NCI-H526 treated with DMSO at 0.1 percent for 48 hours (cell line): ENCODE measurements at regions not wholly inside any gene's neighbourhood (a gene's known extent, or its start where the extent isn't known, plus 50 kb on each side); places are given as distances from the start of the nearest gene placed in this dataset.

Source experiments
- DNase-seq: peaks from one replicate; lab custom pipeline; 2025; lab: John Stamatoyannopoulos, UW

DNA sequence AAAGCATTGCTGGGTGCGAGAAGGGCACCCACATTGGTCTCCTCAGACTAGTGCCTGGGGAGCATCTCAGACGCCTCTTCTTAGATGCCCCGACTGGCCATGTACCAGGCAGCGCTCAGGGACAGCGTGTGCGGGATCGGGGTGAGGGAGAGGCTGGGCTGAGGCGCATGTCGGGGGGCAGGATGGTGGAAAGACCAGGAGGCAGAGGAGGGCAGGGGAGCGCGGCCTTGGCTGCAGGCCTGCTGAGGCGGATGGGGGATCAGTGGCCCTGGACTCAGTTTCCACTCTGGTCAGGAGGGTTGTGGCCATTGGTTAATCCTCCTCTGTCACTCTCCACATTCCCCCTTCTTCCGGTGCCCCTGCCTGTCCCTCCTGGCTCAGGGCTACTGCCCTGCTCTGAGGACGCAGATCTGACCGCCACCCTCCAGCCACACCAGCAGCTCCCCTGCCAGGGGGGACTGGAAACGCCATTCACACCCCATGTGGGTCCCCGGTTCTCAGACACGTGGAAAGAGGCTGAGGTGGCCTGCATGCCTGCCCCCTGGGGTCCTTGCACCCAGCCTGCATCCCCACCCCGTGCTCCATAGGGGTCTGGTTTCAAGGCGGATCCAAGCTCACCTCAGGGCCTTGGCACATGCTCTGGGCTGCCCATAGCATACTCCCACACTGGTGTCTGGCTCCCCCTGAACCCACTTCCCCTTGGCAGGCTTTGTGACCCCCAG, 105.9 kb downstream of the CPZ start:
- no peak for DNase-seq

DNA sequence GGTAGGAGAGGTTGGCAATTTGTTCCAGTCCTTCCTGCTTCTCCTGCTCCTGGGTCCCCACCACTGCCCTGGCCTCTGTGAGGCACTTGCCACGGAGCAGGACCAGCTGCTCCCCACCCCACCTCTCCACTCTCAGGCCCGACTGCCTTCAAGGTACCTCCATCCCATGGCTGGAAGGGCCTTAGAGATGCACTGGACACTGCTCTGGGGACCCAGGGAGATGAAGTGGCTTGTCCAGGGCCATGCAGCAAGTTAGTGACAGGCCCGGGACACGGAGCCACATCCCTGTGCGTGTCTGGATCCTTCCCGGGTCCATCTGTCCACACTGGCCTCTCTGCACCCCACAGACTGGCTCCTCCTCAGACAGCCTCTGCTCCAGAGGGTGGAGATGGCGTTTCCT, 105.3 kb downstream of the CPZ start:
- no peak for DNase-seq

- DNase-seq = no peak
Observed at GRCh38 chr4:8696369-8697127, 104.0 kb downstream of the CPZ start.

GRCh38 chr4:8695237-8696219, 103.0 kb downstream of the CPZ start:
- no peak for DNase-seq

- no peak for DNase-seq
Observed at GRCh38 chr4:8694651-8695151, 102.1 kb downstream of the CPZ start.

DNA sequence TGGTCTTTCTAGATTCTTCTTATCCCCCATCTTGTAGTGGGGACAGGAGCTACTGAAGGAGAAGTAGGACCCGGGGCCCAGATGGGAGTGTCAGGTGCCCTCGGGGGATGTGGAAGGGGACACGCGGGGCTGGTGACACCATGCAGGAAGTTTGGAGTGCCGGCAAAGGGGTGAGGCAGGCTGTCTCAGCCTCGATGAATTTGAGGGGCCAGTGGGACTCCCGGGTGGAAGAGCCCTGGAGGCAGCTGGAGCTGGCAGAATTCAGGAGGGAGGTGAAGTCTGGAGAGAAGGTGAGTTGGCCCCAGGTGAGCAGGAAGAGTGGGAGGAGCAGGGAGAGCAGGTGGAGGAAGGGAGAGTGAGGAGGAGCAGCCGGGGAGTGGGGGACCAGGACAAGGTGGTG, 101.7 kb downstream of the CPZ start:
- no peak for DNase-seq

- DNase-seq = no peak
Observed at GRCh38 chr4:8691151-8691775, 98.7 kb downstream of the CPZ start.

DNA sequence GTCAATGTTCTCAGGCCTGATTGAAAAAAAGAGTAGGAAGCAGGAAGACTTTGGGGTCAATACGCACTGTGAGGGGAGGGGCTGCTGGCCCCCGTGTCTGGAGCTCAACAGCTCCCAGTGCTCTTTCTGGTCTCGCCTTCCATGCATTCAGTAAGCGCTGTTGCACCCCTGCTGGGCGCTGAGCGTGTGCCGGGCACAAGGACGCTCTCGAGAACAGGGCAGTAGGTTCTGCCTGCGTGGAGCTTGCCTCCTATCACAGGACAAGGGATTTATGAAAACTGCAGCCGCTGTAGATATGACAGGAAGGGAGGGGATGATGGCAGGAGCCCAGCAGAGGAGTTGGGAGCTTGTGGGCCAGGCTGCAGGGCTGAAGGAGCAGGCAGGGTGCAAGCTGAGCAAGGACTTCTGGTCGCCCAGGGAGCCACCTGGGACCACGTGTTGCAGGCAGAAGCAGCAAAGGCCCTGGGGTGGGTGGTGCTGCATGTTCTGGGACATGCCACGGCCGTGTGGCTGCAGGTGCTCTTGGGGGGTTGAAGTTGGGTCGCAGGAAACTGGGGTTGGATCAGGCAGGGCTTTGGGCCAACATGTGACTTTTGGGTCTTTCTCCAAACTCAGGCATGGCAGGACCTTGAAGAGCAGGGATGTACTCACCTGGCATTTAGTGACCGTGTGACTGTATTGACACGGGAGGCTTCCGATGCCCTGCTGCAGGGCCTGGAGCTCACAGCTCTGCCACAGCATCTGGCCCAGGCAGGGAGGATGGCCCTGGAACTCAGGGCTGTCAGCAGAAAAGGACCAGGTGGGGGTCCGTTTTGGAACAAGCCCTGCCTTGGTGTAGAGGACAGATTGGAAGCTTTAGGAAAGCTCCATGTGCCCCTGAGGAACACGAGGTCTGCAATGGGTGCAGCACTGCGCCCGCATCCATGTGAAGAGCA, 97.9 kb downstream of the CPZ start:
- DNase-seq = no peak

DNA sequence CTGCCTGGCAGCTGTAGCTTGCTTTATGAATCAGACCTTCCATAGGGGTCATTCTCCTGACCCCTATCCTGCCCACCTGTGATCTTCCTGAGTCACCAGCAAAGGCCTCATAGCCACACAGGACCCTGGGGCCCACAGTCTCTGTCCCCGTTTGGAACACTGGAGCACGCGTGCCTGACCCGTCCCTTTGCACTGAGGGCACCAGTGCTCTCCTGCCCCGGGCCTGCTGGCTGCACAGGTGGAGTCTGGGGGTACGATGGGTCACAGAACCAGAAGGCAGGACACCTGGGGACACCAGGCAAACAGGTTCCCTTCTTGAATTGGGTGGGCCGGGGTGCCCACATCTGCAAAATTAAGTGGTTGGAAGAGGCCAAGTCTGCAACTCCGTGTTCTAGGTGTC, 97.2 kb downstream of the CPZ start:
- DNase-seq = no peak

- no peak for DNase-seq
Observed at GRCh38 chr4:8688908-8689445, 96.4 kb downstream of the CPZ start.

GRCh38 chr4:8688041-8688907, 95.7 kb downstream of the CPZ start:
- DNase-seq = no peak

- no peak for DNase-seq
Observed at GRCh38 chr4:8687083-8687482, 94.5 kb downstream of the CPZ start.

DNA sequence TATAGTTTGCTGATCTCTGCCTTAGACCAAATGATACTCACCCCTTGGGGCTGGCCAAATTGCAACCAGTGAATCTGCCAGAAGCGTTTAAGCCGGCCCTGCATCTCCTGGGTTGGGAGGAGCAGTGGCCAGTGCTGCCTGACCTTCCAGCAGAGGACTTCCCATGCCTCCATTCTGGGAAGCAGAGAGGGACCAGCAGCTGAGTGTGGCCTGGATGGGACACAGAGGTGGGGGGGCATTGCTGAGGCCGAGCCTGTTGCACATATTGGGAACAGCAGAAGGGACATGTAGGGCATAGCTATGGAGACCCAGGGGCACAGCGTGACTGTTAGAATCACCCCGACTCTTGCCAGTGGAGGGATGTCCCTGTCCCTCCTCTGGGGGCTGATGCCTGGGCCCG, 93.3 kb downstream of the CPZ start:
- no peak for DNase-seq

DNA sequence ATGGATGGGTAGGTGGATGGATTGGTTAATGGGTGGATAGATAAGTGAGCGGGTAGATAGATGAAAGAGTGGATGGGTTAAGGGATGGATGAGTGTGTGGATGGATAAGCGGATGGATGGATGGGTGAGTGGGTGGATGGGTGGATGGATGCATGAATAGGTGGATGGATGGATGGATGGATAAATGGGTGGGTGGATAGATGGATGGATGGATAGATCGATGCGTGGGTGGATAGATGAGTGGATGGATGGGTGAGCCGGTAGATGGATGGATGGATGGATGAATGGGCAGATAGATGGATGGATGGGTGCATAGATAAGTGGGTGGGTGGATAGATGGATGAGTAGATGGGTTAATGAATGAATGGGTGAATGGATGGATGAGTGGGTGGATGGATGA, 90.9 kb downstream of the CPZ start:
- no peak for DNase-seq

DNA sequence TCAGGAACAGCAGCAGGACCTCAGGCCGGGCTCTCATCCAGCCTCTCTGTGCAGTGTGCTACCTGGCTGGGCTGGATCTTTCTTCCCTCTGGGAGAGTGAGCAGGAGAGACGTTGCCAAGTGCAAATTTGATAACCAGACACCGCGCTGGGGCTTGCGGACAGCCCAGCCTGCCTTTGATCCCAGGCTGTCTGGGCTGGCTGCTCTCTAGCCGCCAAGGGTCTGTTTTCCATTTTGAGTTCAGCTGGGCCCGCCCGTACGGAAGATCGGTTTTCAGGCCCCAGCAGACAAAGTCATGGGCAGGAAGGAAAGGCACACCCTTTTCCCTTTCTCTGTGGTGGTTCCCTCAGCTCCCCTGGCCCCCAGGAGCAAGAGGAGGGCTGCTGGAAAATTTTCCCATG, 90.2 kb downstream of the CPZ start:
- no peak for DNase-seq

DNA sequence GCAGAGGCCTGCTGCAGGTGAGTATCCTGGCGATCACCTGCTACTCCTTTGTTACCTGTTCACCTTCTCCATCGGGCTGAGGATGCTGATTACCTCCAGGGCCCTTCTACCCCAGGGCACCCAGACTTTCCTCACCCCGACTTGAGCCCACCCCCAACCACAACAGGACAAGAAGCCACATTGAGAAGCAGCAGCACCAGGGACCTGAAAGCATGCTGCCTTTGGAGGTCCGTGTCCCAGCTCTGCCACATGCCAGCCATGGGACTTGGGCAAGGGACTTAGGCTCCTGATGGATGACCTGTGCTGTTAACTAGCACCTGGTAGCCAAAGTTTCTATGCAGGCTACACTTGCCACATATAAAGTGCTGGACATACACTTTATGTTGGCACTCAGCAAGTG, 89.7 kb downstream of the CPZ start:
- DNase-seq = no peak

DNA sequence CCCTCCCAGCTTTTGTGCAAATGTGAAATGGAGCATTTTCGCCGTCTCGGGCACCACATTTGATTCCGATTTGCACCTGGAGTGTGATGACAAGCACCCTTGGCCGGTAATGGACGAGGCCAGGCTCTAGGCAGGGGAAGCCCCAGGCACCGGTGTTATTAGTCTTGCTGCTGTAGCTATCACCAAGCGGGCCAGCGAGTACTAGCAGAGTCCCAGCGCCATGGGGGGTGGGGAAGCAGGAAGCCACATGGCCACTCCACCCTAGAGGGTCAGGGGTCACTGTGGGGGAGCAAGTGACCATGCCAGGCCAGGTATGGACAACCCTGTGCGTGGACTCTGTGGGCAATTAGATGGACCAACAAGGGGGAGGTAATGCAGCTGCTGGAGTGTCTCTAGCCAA, 88.8 kb downstream of the CPZ start:
- DNase-seq = no peak

DNA sequence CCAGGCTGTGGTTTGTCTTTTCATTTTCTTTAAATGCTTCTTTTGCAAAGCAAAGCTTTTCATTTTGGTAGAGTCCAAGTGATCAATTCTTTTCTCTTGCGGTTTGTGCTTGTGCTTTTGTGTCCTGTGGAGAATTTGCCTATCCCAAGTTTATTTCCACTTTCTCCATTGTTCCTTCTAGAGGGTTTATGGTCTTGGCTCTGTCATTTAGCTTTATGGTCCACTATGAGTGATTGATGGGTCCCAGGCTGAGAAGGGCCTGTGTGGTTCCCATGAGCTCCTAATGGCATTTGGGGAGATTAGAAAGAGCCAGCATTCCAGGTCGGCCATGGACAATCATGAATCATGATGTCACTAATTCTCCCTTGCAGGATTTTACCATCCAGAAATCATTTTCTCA, 86.5 kb downstream of the CPZ start:
- DNase-seq = no peak

DNA sequence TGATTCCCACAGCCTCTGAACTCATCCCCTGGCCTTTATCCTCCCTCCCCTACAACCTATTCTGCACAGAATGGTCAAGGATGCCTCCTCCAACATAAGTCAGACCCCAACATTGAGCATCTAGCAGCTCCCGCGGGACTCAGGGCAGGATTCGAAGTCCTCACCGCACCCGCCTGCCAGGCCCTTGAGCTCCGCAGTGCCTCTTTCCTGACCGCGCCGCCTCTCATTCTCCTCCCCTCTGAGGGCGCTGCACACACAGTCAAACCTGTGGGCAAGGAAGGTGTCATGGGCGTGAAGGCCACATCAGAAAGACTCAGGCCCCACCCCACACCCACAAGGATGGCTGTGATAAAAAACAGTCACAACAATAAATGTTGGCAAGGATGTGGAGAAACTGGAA, 84.1 kb downstream of the CPZ start:
- no peak for DNase-seq

DNA sequence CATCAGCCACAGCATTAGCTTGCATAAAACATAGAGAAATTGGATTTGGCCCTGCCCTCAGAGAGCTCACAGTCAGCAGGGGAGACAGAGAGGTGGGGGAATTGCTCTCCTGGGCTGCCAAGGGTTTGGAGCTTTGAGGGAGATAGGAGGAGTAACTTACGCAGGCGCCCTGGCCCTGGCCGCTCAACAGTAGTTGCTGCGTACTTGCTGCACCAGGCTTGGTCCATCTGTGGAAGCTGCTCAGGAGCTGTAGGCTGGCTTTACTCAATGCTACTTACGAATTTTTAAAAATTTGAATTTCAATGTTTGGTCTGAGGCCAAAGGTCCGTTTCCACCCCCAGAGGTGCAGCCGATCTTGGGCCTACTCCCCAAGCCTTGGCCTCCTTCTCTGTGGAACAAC, 83.3 kb downstream of the CPZ start:
- no peak for DNase-seq
